Panc1 (cell line): ENCODE measurements at regions not wholly inside any gene's neighbourhood (a gene's known extent, or its start where the extent isn't known, plus 50 kb on each side); places are given as distances from the start of the nearest gene placed in this dataset.

Source experiments
- POLR2AphosphoS5 ChIP-seq: IDR thresholded peaks from 2 replicates; pipeline ENCODE4 v1.6.1; 2012; ENCODE audit warnings: mild to moderate bottlenecking, low read depth, low read length, moderate library complexity
- SIN3A ChIP-seq: IDR thresholded peaks from 2 replicates; pipeline ENCODE4 v1.6.1; 2012; ENCODE audit warnings: low read depth, mild to moderate bottlenecking, low read length, moderate library complexity, borderline replicate concordance; ENCODE audit not compliant: insufficient read depth
- TF ChIP-seq, protein P1 (sequence below): fragments of 450-650 bp; IDR thresholded peaks from 2 replicates; pipeline ENCODE4 v1.5.1; 2017; ENCODE audit warnings: mild to moderate bottlenecking

DNA sequence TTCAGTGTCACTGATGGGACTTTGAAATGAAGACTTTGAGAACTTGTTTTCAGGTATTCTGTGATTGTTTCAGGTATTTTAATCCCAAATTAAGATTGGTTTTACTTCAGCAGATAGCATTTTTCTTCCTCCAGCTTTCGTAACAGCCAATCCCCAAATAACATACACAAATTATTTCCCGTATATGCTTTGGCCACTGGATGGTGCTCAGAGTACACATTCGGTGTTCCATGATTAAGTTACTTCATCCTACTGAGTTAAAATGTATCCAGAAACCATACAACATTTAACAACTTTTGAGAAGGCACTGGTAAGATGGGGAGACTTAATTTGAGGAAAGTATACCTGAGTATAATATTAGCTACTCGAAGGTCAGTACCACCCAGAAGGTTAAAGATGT is 233.4 kb upstream of the FAM47A start:
- TF ChIP-seq, protein P1, sequence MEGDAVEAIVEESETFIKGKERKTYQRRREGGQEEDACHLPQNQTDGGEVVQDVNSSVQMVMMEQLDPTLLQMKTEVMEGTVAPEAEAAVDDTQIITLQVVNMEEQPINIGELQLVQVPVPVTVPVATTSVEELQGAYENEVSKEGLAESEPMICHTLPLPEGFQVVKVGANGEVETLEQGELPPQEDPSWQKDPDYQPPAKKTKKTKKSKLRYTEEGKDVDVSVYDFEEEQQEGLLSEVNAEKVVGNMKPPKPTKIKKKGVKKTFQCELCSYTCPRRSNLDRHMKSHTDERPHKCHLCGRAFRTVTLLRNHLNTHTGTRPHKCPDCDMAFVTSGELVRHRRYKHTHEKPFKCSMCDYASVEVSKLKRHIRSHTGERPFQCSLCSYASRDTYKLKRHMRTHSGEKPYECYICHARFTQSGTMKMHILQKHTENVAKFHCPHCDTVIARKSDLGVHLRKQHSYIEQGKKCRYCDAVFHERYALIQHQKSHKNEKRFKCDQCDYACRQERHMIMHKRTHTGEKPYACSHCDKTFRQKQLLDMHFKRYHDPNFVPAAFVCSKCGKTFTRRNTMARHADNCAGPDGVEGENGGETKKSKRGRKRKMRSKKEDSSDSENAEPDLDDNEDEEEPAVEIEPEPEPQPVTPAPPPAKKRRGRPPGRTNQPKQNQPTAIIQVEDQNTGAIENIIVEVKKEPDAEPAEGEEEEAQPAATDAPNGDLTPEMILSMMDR, result peak; percentile 27; the same call in 1 of the 2 replicates
- TF ChIP-seq SIN3A, result no peak
- no peak for TF ChIP-seq POLR2AphosphoS5
